NCI-H1417 treated with DMSO at 0.1 percent for 48 hours (cell line): ENCODE measurements at regions not wholly inside any gene's neighbourhood (a gene's known extent, or its start where the extent isn't known, plus 50 kb on each side); places are given as distances from the start of the nearest gene placed in this dataset.

Experiments used
- DNase-seq: peaks from one replicate; lab custom pipeline; 2025; lab: John Stamatoyannopoulos, UW

- DNase-seq: no peak
Measured at GRCh38 chr7:16318989-16319915, 102.1 kb downstream of the CRPPA start.

DNA sequence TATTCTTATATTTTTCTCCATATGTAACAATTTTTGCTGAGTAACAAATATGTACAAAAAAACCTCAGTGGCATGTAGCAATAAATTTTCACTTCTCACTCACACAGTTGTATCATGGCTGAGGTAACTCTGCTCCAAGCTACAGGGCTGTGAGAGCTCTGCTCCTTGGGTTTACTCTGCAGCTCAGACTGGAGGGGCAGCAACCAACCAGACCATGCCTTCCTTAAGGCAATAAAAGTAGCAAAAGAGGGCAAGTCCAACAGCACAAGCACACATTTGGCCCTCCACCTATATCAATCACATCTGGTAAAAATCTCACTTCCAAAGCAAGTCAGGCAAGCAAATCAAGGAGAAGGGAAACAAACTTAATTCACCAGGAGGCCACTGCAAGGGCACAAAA is 102.9 kb downstream of the CRPPA start:
- no peak for DNase-seq

- no peak for DNase-seq
Measured at GRCh38 chr7:16317406-16317805, 103.9 kb downstream of the CRPPA start.

DNA sequence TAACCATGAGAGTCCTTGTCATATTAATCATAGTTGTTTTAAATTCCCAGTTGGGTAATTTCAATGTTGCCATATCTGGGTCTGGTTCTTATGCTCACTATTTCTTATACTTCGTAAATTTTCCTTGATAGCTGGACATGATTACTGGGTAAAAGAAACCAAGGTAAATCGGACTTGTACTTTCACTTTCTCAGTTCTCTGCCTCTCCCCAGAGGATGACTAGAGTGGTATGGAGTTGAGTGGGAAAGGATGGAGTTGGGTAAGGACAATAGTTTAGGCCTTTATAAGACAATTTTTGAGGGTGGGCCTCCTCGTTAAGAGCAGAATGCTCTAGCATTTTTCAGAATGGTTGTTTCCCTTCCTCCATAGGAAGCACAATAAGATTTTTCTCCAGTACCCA is 106.1 kb downstream of the CRPPA start:
- DNase-seq: no peak

DNA sequence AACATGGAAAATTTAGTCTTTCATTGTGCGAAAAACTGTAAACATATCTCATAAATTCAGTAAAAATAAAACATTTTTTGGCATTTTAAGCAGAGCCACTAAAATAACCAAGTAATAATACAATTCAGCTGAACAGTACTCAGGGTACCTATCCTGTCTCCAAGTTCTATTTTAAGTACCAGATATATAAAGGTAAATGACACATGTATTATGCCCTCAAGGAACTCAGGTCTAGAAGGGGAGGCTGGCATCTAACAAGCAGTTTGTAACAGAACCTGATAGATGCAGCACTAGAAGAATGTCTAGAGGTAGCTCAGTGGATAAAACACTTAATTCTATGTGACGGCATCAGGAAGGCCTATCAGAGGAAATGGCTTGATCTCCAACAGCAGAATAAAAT is 112.2 kb downstream of the CRPPA start:
- DNase-seq: no peak

DNA sequence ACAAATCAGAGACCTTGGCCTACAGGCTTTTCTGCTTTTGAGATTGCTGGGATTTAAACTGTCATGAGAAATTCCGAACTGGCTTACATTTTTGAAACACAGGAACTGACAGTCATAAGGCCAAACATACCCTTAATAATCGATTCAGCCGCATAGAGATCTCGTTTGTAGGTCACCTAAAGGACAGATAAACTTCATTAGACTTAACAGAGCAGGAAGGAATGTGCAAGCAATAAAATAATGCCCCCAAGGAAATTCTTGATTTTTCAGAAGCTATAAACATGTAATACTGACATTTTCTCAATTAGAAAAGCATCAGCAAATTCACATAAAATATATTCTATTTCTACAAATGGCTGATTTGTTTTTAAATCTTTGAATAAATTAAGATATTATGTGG is 120.0 kb downstream of the CRPPA start:
- no peak for DNase-seq

- DNase-seq: no peak
Measured at GRCh38 chr7:16300361-16300895, 120.9 kb downstream of the CRPPA start.

GRCh38 chr7:16299853-16300252 is 121.5 kb downstream of the CRPPA start:
- DNase-seq: no peak

- no peak for DNase-seq
Measured at GRCh38 chr7:16298221-16298620, 123.1 kb downstream of the CRPPA start.

GRCh38 chr7:16295558-16295957 is 125.8 kb downstream of the CRPPA start:
- no peak for DNase-seq

DNA sequence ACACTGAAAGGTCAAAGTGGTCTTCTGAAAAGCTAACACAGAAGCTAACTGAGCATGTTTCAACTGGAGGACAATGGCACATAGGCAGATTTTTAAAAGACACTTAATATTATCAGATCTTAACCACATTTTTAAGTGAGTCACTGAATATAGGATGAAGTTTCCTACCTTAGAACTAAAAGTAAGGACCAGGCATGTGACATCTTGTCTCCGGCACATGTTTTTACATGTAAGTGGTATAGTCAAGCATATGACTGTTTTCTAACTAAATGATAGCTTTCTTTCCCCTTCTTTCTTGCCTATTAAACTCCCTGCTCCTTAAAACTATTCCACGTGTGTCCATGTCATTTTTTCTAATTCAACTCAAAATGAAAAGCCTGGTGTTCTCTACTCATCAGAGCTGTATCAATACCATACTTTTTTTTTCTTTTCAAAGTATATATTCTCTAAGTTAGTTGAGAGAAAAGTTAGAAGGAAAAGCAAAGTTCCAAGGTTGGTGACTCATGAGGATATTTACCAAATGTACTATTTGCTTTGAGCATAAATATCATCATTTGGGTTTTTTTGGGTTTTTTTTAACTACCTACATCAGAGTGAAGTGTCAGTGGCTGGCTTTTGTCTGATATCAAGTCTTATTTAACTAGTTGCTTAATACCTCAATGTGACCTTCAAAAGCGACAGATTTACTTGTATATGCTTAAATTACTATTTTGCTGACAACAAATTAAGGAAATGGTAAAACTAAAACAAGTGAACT is 127.5 kb downstream of the CRPPA start:
- no peak for DNase-seq

DNA sequence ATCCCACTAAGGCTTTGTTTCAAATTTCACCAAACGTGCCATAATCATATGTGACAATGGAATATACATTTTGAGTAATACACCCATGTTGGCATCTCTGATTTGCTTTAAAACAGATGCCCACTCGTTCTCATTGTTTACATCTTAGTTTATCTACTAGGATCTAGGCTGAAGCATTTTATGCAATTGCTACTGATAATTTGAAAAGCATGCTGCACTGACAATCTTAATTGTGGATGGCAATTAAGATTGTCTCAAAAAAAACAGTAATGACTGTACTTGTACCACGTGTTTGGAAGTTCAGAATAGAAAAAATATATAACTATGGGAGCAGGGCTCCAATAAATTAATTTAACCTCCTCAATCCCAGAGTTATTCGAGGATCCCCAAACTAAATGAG is 136.8 kb downstream of the CRPPA start:
- no peak for DNase-seq

- DNase-seq: no peak
Measured at GRCh38 chr7:16278167-16278787, 143.1 kb downstream of the CRPPA start.

DNA sequence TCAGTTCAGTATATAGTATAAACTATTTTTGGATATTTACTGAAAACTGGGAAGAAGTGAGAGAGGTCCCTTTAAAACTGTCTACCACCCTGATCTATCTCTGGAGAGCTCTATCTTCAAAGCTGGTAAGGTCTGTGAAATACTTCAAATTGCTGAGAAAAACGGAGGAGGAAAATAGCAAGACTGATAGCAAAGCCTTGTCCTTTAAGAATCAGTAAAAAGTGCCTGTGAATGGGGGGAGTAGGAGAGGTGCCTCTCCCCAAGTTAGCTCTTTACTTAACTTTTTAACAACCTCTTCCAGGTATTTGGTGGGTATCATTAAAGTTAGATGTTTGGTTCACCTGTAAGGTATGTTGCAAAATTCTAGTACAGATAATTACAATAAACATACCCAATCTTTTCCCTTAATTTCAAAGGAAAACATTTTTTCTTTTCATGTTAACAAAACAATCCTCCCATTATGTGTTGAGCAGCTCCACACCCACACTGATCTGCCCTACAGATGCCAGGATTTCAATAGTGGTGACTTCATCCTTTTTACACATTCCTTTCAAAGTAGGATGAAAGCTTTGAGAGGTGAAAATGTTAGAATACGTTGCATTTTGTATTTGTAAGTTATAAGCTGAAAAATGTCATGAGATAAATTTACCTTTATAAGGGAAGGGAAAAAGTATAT is 149.2 kb downstream of the CRPPA start:
- DNase-seq: no peak

DNA sequence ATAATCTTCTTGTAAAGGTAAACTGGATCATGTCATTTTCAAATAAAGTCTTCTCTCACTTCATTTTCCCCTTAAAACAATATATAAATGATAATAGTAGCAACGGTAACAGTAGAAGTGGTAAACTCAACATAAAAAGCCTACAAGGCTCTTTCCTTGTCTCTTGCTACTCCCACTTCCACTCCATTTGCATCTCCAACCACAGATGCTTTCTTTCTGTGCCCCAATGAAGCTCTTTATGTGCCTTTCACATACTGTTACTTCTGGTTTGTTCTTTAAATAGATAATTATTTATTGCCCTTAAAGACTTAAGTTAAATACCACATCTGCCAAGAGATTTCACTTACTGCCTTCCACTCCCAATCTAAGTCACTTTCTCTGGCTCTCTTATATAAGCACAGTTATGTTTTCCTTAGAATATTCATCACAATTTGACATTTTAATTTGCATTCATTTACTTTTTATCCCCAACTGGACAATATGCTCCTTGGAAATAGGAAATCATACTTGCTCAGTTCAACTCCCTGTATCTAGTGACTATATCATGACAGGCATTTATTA is 149.9 kb downstream of the CRPPA start:
- no peak for DNase-seq

- no peak for DNase-seq
Measured at GRCh38 chr7:16270844-16271243, 150.5 kb downstream of the CRPPA start.

DNA sequence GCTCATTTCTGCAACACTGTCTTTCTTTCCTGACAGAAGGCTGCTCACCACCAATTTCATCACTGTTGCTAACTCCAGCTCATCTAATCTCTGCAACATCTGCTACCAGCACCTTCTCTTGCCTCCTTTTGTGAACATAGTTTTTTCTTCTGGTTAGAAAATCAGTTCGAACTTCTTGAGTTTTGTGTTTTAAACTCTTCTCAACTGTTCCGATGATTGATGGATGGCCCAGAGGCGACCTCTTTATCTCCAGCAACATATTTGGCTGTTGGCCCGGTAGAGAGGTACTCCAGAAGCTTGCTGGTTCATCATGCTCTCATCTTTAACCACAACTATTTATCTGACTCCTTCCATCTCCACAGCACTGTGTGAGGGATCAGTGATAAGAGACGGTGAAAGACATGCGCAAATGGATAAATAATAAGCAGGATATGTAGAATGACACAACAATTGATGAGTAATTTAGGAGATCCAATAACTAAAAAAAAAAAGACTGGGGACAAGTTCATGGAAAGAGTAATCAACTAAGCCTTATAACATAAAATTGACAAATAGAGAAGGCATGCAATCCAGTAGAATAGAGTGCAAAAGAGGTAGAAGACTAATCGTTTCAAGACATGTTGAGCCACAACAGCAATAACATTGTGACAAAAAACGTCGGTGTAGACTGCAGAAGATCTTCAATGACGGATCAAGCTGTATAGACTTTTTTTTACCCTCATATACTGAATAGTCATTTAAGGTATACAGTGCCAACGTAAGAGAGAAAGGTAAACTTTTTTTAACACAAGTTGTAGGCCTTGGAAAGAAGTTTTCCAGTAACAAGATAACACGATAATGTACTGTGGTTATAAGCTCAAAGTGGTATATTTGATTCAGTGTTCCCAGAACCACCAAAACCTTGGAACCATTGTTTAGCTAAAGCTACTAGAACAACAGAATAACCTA is 152.2 kb downstream of the CRPPA start:
- no peak for DNase-seq

GRCh38 chr7:16267953-16268820 is 153.2 kb downstream of the CRPPA start:
- no peak for DNase-seq

GRCh38 chr7:16266877-16267276 is 154.5 kb downstream of the CRPPA start:
- DNase-seq: no peak
